HepG2 (cell line): ENCODE measurements at regions not wholly inside any gene's neighbourhood (a gene's known extent, or its start where the extent isn't known, plus 50 kb on each side); places are given as distances from the start of the nearest gene placed in this dataset.

Source experiments
- CEBPB ChIP-seq: IDR thresholded peaks from 2 replicates; pipeline ENCODE4 v1.6.1; 2011; ENCODE audit warnings: low read depth, low read length, improper control_type of control experiment, borderline replicate concordance
- CHD2 ChIP-seq: IDR thresholded peaks from 2 replicates; pipeline ENCODE4 v1.6.1; 2011; ENCODE audit warnings: low read depth, low read length, improper control_type of control experiment
- GABPB1 ChIP-seq: IDR thresholded peaks from 2 replicates; pipeline ENCODE4 v1.6.1; 2016; ENCODE audit warnings: mild to moderate bottlenecking, missing genetic modification reagents, moderate library complexity, missing compliant biosample characterization
- MNT ChIP-seq: fragments of 450-650 bp; IDR thresholded peaks from 2 replicates; pipeline ENCODE4 v1.6.1; 2016
- NFKBIZ ChIP-seq: IDR thresholded peaks from 2 replicates; pipeline ENCODE4 v1.6.1; 2018; ENCODE audit warnings: missing genetic modification reagents, missing compliant biosample characterization
- SRF ChIP-seq: IDR thresholded peaks from 2 replicates; pipeline ENCODE4 v1.6.1; 2011; ENCODE audit warnings: mild to moderate bottlenecking, low read depth, low read length, moderate library complexity
- TAF15 ChIP-seq: fragments of 200-400 bp; formaldehyde crosslinking; IDR thresholded peaks from one replicate; pipeline ENCODE4 v1.6.1; 2018; ENCODE audit warnings: mild to moderate bottlenecking, low read depth, low read length; ENCODE audit not compliant: poor library complexity, severe bottlenecking
- USF2 ChIP-seq, 2 experiments: sonication (generic) in 1 of 2; formaldehyde crosslinking in 1 of 2; IDR thresholded peaks; 2 replicates each; pipeline versions ENCODE4 v1.5.1 to v1.6.1; 2011 to 2020; ENCODE audit warnings: borderline replicate concordance in 1 of 2, low read depth in 1 of 2, low read length in 1 of 2, mild to moderate bottlenecking in 1 of 2, missing genetic modification reagents in 1 of 2, moderate library complexity in 1 of 2
- WIZ ChIP-seq: sonication (generic); formaldehyde crosslinking; IDR thresholded peaks from 2 replicates; pipeline ENCODE4 v1.5.1; 2020; ENCODE audit warnings: mild to moderate bottlenecking, missing genetic modification reagents
- ZNF260 ChIP-seq: sonication (generic); formaldehyde crosslinking; IDR thresholded peaks from 2 replicates; pipeline ENCODE4 v1.4.0; 2020; ENCODE audit warnings: missing genetic modification reagents, low read depth, mild to moderate bottlenecking, borderline replicate concordance
- ZNF674 ChIP-seq: sonication (generic); formaldehyde crosslinking; IDR thresholded peaks from 2 replicates; pipeline ENCODE4 v1.5.0; 2020; ENCODE audit warnings: low read depth, mild to moderate bottlenecking, missing genetic modification reagents
- TF ChIP-seq, protein P1 (sequence below): sonication (generic); formaldehyde crosslinking; IDR thresholded peaks from 2 replicates; pipeline ENCODE4 v1.9.0; 2021; ENCODE audit warnings: missing genetic modification reagents, borderline replicate concordance
- TF ChIP-seq, protein P2 (sequence below): sonication (generic); formaldehyde crosslinking; IDR thresholded peaks from 2 replicates; pipeline ENCODE4 v1.5.0; 2020; ENCODE audit warnings: mild to moderate bottlenecking, missing genetic modification reagents, moderate library complexity

GRCh38 chr6:21734204-21734603 is 140.7 kb downstream of the SOX4 start:
- TF ChIP-seq MNT: no peak
- TF ChIP-seq ZNF674 (CRISPR knock-in tag): no peak
- TF ChIP-seq, protein P1, sequence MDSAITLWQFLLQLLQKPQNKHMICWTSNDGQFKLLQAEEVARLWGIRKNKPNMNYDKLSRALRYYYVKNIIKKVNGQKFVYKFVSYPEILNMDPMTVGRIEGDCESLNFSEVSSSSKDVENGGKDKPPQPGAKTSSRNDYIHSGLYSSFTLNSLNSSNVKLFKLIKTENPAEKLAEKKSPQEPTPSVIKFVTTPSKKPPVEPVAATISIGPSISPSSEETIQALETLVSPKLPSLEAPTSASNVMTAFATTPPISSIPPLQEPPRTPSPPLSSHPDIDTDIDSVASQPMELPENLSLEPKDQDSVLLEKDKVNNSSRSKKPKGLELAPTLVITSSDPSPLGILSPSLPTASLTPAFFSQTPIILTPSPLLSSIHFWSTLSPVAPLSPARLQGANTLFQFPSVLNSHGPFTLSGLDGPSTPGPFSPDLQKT (CRISPR knock-in tag): no peak
- no peak for TF ChIP-seq GABPB1
- TF ChIP-seq WIZ: no peak
- TF ChIP-seq NFKBIZ: no peak
- TF ChIP-seq, protein P2, sequence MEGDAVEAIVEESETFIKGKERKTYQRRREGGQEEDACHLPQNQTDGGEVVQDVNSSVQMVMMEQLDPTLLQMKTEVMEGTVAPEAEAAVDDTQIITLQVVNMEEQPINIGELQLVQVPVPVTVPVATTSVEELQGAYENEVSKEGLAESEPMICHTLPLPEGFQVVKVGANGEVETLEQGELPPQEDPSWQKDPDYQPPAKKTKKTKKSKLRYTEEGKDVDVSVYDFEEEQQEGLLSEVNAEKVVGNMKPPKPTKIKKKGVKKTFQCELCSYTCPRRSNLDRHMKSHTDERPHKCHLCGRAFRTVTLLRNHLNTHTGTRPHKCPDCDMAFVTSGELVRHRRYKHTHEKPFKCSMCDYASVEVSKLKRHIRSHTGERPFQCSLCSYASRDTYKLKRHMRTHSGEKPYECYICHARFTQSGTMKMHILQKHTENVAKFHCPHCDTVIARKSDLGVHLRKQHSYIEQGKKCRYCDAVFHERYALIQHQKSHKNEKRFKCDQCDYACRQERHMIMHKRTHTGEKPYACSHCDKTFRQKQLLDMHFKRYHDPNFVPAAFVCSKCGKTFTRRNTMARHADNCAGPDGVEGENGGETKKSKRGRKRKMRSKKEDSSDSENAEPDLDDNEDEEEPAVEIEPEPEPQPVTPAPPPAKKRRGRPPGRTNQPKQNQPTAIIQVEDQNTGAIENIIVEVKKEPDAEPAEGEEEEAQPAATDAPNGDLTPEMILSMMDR: no peak
- no peak for TF ChIP-seq USF2 (IDR thresholded peaks at IDR 0.05; ENCODE audit: low read depth, low read length)
- TF ChIP-seq USF2 (CRISPR knock-in tag; IDR thresholded peaks at IDR 0.05; ENCODE audit: borderline replicate concordance): no peak
- TF ChIP-seq CHD2: no peak
- no peak for TF ChIP-seq CEBPB
- no peak for TF ChIP-seq TAF15
- TF ChIP-seq SRF: no peak
- no peak for TF ChIP-seq ZNF260 (CRISPR knock-in tag)
